ENCODE measurements at regions not wholly inside any gene's neighbourhood (a gene's known extent, or its start where the extent isn't known, plus 50 kb on each side); places are given as distances from the start of the nearest gene placed in this dataset.

DNA sequence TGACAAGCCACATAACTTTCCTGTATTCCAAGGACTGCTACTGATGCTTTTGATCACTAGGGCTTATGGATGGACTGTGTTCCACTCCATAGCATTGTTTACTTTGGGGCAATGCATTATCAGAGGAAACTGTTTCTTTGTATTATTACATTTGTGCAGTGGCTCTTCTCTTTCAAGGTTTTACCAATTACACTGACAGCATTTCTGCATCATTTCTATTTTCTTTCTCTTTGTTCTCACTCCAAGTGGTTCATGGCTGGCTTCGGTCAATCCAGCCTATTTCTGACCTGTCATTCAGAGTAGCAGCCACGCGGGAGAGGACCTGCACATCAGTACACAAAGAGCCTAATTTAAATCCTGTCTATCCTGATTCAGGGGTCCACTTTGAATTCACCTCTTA, 711.0 kb downstream of the TLE4 start:
- DNase-seq, result no peak

DNA sequence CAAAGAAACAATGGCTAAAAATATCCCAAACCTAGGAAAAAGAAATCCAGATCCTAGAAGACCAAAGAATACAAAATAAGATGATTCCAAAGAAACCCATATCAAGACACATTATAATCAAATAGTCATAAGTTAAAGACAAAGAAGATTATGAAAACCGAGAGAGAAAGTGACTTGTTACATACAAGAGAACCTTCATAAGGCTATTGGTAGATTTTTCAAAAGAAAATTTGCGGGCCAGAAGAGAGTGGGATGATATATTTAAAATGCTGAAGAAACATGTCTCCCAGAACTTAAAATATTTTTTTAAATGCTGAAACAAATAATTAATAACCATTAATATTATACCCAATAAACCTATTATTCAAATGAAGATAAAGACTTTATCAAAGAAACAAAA, 687.3 kb downstream of the TLE4 start:
- DNase-seq, result no peak

DNA sequence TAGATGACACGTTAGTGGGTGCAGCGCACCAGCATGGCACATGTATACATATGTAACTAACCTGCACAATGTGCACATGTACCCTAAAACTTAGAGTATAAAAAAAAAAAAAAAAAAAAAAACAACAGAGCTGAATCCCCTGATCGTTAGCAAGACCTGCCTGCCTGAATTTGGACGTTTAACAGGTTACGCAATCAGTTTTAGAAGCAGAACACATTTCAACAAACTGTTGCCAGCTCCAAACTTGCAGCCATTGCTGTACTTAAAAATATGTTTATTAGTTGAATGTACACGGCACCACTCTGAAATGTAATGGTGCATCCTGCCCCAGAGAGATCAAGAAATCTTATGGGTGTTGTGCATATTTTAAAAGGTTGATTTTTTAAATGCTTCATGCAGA, 680.0 kb downstream of the TLE4 start:
- no peak for DNase-seq

DNA sequence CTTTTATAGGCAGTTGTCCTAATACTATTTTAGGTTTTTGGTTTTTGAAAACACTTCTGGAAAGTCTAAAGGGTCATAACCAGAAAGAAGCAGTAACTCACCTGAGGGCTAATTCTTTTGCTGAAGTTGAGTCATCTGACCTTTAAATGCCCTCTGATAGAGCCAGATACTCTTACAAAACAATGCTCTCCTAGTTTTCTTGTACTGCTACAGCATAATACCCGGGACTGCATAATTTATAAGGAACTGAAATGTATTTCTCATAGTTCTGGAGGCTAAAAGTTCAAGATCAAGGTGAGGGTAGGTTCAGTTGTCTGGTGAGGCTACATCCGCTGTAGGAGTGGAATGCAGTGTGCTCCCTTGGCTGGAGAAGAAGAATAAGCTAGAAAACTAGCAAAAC, 670.3 kb downstream of the TLE4 start:
- no peak for DNase-seq

DNA sequence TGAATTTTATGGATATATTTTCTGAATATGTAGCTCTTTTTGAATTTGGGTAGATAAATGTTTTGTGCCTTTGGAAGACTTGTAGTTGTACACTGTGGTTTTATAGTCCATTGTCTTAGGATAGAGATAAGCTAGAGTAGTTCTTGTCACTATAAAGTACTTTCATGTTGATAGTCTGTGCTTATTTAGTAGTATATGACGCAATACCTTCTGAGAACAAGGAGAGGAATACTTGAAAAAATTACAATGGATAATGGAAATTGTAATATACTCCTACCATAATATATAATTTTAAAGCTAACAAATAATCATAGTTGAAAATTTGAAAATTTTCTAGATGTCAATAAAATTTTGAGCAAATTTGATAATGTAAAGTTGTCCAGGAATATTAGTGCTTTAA, 664.0 kb downstream of the TLE4 start:
- DNase-seq, result no peak

DNA sequence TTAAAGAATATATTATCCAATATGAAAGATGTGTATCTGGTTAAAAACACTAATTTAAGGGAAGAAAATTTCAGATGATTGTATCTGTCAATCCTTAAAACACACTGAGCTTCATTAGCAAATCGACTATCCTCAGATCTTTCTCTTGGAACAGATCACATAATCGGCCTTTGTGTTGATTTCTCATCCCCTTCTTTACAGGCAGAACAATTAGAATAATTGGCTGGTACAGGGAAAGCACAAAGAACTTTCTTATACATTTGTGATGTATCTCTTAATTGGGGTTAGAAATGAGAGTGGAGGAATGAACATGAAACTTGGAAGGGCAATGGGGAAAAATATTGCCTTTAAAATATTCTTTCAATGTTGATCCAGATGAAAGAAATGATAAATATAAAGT, 662.1 kb downstream of the TLE4 start:
- no peak for DNase-seq

DNA sequence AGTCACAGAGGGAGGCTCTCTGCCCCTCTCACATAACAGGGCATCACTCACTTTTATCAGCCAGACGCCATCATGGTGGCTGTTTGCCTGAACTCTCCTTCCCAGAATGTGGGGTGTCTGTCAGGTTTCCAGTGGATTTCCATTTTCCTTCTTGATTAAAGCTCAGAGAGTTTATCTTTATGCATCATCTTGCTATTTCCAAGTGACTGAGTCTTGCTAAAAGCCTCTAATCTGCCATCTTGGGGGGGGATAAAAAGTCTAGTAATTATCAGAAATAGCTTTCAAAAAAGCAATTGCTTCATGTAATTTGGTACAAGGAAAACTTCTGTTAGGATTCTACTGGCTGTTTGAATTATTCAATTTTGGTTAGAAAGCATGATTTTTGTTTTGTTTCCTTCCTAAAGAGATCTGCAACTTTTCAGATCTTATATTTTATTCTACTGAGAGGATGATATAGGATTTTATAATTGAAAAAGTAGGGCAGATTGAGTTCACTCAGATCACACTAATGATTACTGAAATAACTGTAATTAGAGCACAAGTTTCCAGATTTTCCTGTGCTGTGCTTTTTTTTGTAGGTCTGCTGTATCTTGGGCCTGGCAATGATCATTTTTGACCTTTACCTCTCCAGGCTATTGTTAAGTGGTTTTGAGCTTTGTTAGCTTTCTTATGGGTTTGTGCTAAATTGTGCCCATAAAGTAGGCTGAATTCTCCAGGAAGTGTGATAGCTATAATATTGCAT, 661.5 kb downstream of the TLE4 start:
- DNase-seq, result no peak

DNA sequence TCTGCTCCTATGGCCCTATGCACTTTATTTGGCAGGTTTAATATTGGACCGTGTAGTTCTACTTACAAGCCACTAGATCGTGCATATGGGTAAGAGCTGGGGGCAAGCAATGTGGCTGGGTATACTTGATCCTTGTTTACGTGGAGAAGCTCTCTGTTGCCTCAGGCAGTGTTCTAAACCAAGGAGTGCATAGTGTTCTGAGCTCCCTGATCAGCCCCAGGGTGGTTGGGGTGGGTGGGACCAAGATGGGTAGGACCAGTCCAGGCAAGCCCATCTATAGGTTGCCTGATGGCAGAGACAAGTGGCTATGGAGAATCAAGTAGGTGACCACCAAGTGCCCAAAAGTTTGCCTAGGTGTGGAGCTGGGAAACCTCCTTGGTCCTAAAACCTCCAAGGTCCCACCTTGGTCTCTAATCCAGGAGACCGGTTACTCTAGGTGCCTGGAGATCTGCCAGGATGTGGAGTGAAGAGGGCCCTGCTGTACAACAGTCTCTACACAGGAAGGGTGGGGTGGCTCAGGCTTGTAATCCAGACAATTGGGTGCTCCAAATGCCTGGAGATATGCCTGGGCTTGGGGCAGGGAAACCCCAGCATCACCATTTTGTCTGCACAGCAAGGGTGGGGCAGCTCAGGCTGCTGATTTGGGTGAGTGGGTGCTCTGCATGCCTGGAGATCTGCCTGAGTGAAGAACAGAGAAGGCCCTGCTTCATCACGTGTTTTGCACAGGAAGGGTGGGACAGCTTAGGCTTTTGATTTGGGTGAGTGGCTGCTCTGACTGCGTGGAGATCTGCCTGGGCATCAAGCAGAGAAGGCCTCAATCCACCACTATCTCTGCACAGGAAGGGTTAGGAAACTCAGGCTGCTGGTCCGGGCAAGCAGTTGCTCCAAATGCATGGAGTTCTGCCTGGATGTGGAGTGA, 659.8 kb downstream of the TLE4 start:
- no peak for DNase-seq

DNA sequence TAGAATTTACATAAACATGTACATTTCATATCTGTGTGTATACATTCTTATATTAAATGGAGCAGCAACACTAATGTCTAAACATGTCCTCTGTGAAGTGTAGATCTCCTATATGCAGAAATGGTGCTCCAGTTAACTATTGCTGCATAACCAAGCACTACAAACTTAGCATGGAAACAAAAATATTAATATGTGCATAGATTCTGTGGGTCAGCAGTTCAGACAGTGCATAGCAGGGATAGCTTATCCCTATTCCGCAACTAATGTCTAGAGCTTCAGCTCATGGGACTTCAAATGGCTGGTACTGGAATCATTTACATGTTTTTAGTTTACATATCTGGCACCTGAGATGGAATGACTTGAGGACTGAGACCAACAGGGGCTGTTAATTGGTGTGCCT, 652.1 kb downstream of the TLE4 start:
- DNase-seq, result no peak

DNA sequence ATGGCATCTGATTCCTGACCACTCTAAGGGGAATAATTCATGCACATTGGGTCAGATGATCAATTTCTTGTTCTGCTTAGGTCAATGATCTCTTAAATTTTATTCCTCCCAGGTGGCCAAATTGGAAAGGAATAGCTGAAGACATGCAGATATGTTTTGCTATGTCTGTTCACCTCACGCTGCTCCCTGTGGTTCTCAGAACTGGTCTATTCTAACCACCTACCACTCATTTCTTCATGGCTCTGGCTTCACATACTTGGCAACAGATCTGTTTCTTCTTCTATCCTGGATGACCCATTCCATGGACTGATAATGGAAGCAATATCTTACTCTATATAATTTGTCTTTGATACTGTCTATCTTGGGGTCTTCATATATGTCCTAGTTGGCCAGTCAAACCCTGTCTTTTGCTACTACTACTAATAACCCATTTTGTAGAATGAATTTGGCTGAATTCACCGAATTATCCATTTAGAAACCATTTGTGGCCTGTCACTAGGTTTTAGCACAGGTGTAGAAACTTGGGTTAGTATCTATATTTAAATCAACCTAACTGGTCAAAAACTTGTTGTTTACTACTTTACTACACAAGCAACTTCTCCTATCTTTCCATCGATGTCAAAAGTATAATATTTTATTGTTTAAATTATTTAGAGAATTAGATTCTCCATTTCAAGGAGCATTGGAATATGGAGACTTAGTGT, 650.9 kb downstream of the TLE4 start:
- no peak for DNase-seq

DNA sequence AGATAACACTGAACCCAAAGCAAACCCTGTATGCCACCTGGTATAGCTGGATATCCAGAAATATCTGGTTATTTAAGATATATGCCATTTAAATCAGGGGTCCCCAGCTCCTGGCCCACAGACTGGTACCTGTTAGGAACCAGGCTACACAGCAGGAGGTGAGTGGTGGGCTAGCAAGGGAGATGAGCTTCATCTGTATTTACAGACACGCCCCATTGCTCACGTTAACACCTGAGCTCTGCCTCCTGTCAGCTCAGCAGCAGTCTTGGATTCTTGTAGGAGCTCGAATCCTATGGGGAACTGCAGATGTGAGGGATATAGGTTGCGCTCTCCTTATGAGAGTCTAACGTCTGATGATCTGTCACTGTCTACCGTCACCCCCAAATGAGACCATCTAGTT, 646.6 kb downstream of the TLE4 start:
- DNase-seq, result no peak

DNA sequence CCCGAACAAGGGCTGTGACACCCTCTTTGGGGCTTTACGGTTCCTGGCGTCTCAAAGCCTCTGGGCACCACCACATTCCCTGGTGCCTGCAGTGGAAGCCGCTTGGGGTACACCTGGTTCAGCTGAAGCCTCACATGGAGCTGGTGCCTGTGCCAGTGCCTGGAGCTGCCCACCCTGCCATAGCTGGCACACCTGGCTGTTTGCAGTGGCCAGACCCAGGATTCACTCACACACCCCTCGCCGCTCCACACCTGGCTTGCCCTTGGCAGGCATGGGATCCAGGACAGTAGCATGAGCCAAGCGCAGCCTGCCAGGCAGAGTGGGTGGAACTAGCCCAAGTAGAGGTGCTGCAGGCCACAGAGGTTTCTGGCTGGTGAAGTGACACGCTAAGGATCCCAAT, 641.8 kb downstream of the TLE4 start:
- DNase-seq, result no peak

DNA sequence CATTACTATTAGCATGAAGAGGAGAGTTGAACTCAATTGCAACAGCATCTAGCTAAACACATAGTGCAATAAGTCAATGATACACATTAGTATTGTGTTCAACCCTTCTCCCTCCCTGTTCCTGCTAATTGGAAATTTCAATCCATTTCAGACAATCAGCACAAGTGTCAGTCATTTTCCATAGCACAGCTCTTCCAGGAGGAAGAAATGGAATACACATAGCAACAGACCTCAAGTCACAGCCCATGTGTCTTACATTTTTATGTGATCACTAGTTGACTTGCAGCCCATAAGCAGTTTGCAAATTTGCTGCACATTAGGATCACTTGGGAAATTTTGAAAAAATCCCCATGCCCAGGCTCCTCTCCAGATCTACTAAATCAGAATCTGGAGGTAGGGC, 636.9 kb downstream of the TLE4 start:
- no peak for DNase-seq

DNA sequence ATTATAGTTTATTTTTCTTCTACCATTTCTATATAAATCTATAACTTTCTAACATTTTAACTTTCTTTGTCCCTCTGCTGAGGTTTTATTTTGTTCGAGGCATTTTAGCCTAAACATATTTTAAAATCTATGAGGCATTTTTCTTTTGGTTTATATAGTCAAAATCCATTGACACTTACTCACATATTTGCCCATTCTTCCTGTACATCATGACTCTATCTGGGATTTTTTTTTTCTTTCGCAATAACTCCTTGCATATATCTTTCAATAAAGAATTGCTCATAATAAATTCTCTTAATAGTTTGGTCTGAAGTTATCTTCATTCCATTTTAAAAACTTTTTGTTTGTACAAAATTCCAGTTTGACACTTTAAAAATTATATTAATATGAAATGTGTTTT, 632.3 kb downstream of the TLE4 start:
- no peak for DNase-seq

DNA sequence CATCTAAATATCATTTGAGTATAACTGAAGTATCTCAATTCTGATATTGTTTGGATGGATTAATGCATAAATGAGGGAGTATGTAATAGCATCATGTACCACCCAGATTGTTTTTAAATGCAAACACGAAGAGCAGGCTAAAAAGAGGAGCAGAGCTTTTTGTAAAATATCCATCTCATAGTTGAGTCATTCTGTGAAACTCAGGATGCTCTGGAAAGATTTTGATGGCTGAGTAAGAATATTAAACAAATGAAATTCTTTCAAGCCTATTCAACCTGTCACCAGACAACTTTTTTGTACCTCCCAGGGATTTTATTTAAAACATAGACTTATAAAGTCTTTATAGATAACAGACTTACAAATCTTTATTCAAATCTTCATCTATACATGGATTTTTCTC, 625.9 kb downstream of the TLE4 start:
- DNase-seq, result no peak

DNA sequence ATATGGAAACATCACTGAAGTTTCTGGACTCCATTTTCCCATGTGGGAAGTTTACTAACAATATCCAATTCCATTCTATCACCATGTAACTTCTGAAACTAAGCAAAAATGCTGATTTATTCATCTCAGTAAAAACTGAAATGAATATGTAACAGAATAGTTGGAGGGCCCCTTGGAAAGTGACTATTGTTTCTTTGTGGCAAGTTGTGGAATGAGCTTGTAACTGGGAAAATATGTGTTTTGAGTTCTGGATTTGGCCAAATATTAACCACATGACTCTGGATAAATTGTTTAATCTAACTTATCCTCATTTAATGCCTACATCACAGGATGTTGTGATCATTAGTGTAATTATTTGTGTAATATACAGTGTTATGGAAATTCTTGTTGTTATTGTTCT, 619.3 kb downstream of the TLE4 start:
- DNase-seq, result no peak

DNA sequence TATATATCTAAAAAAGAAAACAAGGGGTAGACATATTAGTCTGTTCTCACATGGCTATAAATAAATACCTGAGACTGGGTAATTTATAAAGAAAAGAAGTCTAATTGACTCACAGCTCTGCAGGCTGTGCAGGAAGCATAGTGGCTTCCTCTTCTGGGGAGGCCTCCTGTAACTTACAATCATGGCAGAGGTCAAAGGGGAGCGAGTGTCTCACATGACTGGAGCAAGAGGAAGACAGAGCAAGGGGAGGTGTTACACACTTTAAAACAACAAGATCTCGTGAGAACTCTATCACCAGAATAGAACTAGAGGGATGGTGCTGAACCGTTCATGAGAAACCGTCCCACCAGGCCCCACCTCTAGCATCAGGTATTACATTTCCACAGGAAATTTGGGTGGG, 616.8 kb downstream of the TLE4 start:
- no peak for DNase-seq

DNA sequence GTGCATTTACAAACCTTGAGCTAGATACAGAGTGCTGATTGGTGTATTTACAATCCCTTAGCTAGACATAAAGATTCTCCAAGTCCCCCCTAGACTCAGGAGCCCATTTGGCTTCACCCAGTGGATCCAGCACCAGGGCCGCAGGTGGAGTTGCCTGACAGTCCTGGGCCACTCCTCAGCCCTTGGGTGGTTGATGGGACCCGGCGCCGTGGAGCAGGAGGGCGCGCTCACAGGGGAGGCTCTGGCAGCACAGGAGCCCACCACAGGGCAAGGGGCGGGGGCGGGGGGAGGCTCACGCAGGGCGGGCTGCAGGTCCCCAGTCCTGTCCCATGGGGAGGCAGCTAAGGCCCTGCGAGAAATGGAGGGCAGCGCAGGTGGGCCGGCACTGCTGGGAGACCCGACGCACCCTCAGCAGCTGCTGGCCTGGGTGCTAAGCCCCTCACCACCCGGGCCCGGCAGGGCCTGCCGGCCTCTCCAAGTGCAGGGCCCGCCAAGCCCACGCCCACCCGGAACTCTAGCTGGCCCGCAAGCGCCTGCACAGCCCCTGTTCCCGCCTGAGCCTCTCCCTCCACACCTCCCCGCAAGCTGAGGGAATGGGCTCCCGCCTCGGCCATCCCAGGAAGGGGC, 613.5 kb downstream of the TLE4 start:
- DNase-seq, result no peak

DNA sequence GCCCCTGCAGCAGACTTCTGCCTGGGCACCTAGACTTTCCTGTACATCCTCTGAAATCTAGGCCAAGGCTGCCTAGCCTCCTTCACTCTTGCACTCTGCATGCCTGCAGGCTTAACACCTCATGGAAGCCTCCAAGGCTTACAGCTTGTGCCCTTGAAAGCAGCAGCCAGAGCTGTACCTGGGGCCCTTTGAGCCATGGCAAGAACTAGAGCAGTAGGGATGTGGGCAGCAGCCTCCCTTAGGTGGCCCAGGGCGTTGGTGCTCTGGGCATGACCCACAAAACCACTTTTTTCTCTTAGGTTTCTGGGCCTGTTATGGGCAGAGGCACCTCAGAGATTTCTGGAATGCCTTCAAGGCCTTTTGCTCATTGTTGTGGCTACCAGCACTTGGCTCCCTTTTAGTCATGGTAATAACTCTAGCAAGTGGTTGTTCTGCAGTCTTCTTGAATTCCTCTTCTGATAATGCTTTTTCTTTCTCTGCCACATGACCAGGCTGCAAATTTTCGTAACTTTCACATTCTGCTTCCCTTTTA, 606.2 kb downstream of the TLE4 start:
- DNase-seq, result no peak

DNA sequence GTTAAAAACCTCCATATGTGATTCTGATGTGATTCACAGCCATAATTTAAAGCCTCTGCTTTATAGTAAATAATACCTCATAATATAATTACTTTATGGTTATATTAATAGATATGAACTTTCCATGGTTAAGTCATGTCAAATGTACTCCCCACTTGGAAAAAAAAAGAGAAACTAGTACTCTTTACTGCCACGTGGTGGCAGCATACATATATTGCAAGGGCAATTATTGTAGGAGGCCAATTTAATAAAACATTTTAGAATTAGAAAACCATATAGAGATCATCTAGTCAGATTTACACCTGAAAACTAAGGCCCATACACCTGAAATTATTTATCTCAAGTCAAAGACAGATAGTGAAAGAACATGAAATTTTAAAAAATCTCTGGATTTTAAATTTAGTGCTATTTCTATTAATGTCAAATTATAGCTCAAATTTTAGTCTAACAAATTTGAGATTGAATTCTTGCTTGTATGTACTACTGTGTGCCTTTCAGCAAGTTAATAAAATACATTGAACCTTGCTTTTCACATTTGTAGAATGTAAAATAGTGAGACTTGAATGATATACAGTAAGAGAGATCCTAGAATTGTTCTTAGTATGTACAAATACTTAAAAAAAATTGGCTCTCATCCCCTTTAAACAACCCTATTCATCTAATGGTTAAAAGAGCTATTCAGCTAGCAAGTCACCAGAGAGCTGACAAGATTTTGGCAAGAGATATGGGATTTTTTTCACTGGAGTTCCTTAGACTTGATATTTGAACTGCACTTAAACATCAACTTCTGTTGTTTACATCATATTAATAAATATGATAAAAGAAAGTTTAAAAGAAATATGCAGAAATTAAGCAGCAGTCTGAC, 603.8 kb downstream of the TLE4 start:
- DNase-seq, result peak; percentile 19

DNA sequence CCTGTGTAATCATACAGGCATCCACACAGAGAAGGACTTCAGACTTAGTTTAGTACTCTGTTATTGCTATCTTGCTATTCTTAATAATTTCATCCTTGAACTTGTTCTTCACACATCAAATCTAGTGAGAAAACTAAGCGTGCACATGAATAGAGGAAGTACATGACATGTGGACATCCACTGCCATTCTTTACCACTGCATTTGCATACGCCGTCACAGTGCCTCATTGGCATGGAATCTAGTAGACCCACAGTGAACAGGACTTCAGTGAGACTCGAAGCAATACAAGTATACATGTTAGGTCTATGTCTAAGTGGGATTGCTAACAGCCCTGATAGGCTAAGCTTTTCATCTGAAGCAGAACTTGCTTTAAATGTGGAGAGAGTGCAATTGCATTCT, 592.1 kb downstream of the TLE4 start:
- DNase-seq, result no peak

DNA sequence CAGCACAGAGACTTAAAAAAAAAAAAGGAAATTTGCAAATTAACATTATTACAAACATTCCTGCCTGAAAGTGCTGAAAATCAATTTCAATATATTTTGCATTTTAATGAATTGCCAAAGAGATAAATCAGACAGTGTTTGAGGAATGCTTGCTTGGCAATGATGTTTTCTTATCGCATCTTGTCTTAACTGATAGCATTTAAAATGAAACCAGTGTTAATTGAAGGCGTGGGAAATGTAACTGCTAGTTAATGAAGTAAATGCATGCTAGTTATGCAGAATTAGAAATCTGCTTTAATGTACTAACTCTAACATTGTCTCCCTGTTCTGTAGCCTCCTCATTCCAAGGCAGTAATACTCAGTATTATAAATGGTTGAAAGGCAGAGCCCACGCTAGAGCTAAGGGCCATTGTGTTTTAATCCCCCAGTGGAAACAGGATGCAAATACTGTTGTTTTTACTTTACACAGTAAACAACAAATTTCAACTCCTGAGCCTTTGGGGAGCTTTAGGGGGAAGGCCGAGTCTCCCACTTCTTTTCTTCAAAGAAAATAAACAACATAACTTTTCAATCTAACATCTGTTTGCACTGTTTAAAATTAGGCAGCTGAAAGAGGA, 586.9 kb downstream of the TLE4 start:
- no peak for DNase-seq
